Omental fat pad (tissue), 3 donors: ENCODE measurements at regions not wholly inside any gene's neighbourhood (a gene's known extent, or its start where the extent isn't known, plus 50 kb on each side); places are given as distances from the start of the nearest gene placed in this dataset.

Experiments used
- ATAC-seq: fragments of 150-250 bp; one replicate; pipeline ENCODE4 v1.9.1; 2016; ENCODE audit warnings: mild to moderate bottlenecking, moderate library complexity; ENCODE audit not compliant: low FRiP score
- DNase-seq: peaks from one replicate; pipeline ENCODE4 v3.0.0-alpha.2; 2019; ENCODE audit warnings: low spot score
- CTCF ChIP-seq, 3 donors: fragments of 450-650 bp; IDR thresholded peaks; one replicate each; pipeline ENCODE4 v1.5.1; 2016 to 2017; ENCODE audit warnings: antibody characterized with exemption in 3 of 3, mild to moderate bottlenecking in 3 of 3, moderate library complexity in 2 of 3

- DNase-seq (no peak), ATAC-seq (no peak)
- no peak for TF ChIP-seq CTCF (IDR thresholded peaks at IDR 0.05)
These were observed 627.4 kb downstream of the REEP3 start for GRCh38 chr10:64148607-64149006.

- TF ChIP-seq CTCF (IDR thresholded peaks at IDR 0.05) = no peak
- DNase-seq (no peak), ATAC-seq (no peak)
These were observed 635.0 kb downstream of the REEP3 start for GRCh38 chr10:64156166-64156565.

GRCh38 chr10:64158551-64158950 is 637.4 kb downstream of the REEP3 start:
- ATAC-seq = no peak
- TF ChIP-seq CTCF (IDR thresholded peaks at IDR 0.05) = no peak
- DNase-seq = no peak

GRCh38 chr10:64159910-64160872 is 639.0 kb downstream of the REEP3 start:
- TF ChIP-seq CTCF (IDR thresholded peaks at IDR 0.05) = no peak
- DNase-seq (no peak), ATAC-seq (no peak)

GRCh38 chr10:64170791-64171190 is 649.6 kb downstream of the REEP3 start:
- no peak for DNase-seq
- TF ChIP-seq CTCF (IDR thresholded peaks at IDR 0.05) = no peak
- no peak for ATAC-seq

- no peak for TF ChIP-seq CTCF (IDR thresholded peaks at IDR 0.05)
- no peak for DNase-seq
- no peak for ATAC-seq
These were observed 652.6 kb downstream of the REEP3 start for GRCh38 chr10:64173826-64174225.
